Adrenal gland (tissue), 9 donors: ENCODE measurements at regions not wholly inside any gene's neighbourhood (a gene's known extent, or its start where the extent isn't known, plus 50 kb on each side); places are given as distances from the start of the nearest gene placed in this dataset.

Source experiments
- DNase-seq, 7 donors: peaks; one replicate each; pipeline ENCODE4 v3.0.0-alpha.2; 2019 to 2020
- H3K27ac ChIP-seq, 5 donors: fragments of 200-600 bp; sonication (generic) in 4 of 5; 1 replicate in 3 of 5; 2 replicates in 2 of 5; pipeline versions ENCODE4 v1.5.1 to v1.8.0; 2016 to 2020; ENCODE audit warnings: mild to moderate bottlenecking in 1 of 5
- H3K27me3 ChIP-seq: fragments of 200-600 bp; 2 replicates; pipeline ENCODE4 v1.8.0; 2021
- H3K36me3 ChIP-seq, 2 donors: fragments of 200-600 bp; replicated peaks in 1 of 2; 1 replicate in 1 of 2; 2 replicates in 1 of 2; pipeline versions ENCODE4 v1.5.1 to v1.8.0; 2018 to 2022
- H3K4me1 ChIP-seq, 2 donors: fragments of 200-600 bp; replicated peaks in 1 of 2; 1 replicate in 1 of 2; 2 replicates in 1 of 2; pipeline versions ENCODE4 v1.5.1 to v1.8.0; 2018 to 2021
- H3K4me3 ChIP-seq, 4 donors: fragments of 200-600 bp; sonication (generic) in 3 of 4; one replicate each; pipeline ENCODE4 v1.5.1; 2016 to 2018
- H3K9me3 ChIP-seq, 3 donors: fragments of 200-600 bp; sonication (generic) in 1 of 3; replicated peaks in 1 of 3; 1 replicate in 2 of 3; 2 replicates in 1 of 3; pipeline versions ENCODE4 v1.5.1 to v1.8.0; 2016 to 2021
- CTCF ChIP-seq, 6 experiments: fragments of 450-650 bp in 4 of 6; fragments of 200-600 bp in 2 of 6; sonication (generic) in 1 of 6; IDR thresholded peaks; 1 replicate in 5 of 6; 2 replicates in 1 of 6; pipeline versions ENCODE4 v1.5.1 to v1.8.0; 2016 to 2021; ENCODE audit warnings: antibody characterized with exemption in 6 of 6, mild to moderate bottlenecking in 2 of 6, moderate library complexity in 1 of 6
- POLR2A ChIP-seq, 2 donors: fragments of 450-650 bp; IDR thresholded peaks; one replicate each; pipeline ENCODE4 v1.6.1; 2017; ENCODE audit warnings: antibody characterized with exemption in 2 of 2, mild to moderate bottlenecking in 2 of 2, moderate library complexity in 1 of 2
- WGBS, 4 donors: extraction: QIAGEN DNeasy Blood & Tissue Kit in 2 of 4; methylation state at CpG; one replicate each; pipeline versions ENCODE4 v1.1.5 to v1.1.7; 2013 to 2017; 5-methylcytosine and 5-hydroxymethylcytosine counted together
- intact Hi-C, 2 donors: fragments of 100-400 bp; cut with DNase I; formaldehyde crosslinking; loops; one replicate each; pipeline versions ENCODE4 v1.14.1 to v1.15.0; 2022 to 2023
- donor health status: healthy with polysubstance abuse.
- donor health status: Bipolar disorder and iron deficiency.
- donor health status: DM: yes; HTN: yes; CAD: no.
- donor health status: DM: no; HTN: no; CAD: no.
- donor health status: DM: no; HTN: no; CAD: no.

DNA sequence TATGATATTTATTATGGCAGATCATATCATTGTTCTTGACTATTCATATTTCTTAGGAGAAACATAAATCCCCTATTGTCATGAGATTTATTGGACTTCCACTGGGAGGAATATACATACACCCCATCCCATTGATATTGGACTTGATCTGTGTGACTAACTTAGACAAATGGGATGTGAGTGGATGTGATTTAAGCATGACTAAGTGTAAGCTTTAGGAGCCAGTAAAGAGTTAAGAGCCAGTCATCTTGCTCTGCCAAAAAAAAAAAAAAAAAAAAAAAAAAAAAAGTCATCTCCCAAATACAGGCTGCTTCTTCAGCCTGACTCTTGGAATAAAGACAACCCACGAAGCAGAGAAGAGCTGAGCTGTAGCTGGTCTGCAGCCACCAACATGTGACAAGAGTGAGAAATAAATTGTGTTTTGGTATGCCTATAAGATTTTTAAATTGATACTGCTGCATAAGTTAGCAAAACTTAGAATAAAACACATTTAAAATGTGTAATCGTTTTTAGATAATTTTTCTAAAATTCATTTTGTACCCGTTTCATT is 595.0 kb upstream of the LRRC4C start:
- Histone ChIP-seq H3K4me3 (no peak overlapping the region), H3K27ac (no peak overlapping the region), H3K27me3 (no peaks in the 10 kb centered on the region), H3K36me3 (no peaks in the 10 kb centered on the region), H3K4me1 (no peaks in the 10 kb centered on the region), H3K9me3 (no peaks in the 10 kb centered on the region)
- intact Hi-C loops, result no loop called here
- 42 to 58% (median 49%) methylated on average over 3 of the region's 3 CpGs for WGBS, 4 donors
- TF ChIP-seq CTCF (IDR thresholded peaks at IDR 0.05) (no peak), POLR2A (IDR thresholded peaks at IDR 0.05) (no peak)
- DNase-seq, result no peak

DNA sequence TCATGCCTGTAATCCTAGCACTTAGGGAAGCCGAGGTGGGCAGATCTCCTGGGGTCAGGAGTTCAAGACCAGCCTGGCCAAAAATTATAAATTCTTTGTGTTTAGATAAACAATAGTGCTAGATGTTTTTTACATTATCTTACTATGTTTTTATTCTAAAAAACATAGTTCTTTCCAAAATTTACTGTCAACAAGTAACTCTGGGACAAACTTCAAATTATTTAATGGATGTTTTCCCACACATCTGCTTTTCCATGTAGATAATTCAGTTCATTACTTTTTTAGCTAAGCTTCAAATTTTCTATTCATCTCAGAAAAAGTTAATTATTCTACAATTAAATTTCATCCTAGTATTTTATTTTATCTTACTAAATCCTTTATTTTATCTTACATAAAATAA is 596.2 kb upstream of the LRRC4C start:
- H3K4me1 ChIP-seq, result no peaks in the 10 kb centered on the region
- H3K27ac ChIP-seq, result no peak overlapping the region
- H3K9me3 ChIP-seq, result no peaks in the 10 kb centered on the region
- DNase-seq, result no peak
- intact Hi-C loops, result no loop called here
- no peaks in the 10 kb centered on the region for H3K27me3 ChIP-seq
- H3K36me3 ChIP-seq, result no peaks in the 10 kb centered on the region
- no peak overlapping the region for H3K4me3 ChIP-seq
- TF ChIP-seq CTCF (IDR thresholded peaks at IDR 0.05) (no peak), POLR2A (IDR thresholded peaks at IDR 0.05) (no peak)
- 56 to 66% (median 59%) methylated on average over 1 of the region's 1 CpG for WGBS, 4 donors

DNA sequence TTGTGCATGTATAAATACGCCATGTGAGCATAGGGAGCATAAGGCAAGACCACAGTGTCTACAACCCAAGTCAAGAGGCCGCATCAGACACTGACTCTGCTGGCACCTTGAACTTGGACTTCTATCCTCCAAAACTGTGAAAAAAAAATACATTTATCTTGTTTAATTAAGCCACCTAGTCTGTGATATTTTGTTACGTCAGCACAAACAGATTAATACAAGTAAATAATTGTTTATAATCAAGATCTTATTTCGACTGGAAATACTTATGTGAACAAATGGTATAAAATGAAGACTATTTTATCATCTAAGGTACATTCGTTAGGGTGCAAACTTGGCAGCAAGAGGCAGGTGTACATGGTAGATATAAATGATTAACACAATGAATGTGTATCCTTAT is 599.3 kb upstream of the LRRC4C start:
- H3K4me1 ChIP-seq, result no peaks in the 10 kb centered on the region
- H3K36me3 ChIP-seq, result no peaks in the 10 kb centered on the region
- no peak for DNase-seq
- intact Hi-C loops, result no loop called here
- H3K27ac ChIP-seq, result no peak overlapping the region
- H3K4me3 ChIP-seq, result no peak overlapping the region
- WGBS, 4 donors, result 75 to 86% (median 81%) methylated on average over 5 of the region's 5 CpGs
- TF ChIP-seq CTCF (IDR thresholded peaks at IDR 0.05) (no peak), POLR2A (IDR thresholded peaks at IDR 0.05) (no peak)
- no peaks in the 10 kb centered on the region for H3K27me3 ChIP-seq
- no peaks in the 10 kb centered on the region for H3K9me3 ChIP-seq

DNA sequence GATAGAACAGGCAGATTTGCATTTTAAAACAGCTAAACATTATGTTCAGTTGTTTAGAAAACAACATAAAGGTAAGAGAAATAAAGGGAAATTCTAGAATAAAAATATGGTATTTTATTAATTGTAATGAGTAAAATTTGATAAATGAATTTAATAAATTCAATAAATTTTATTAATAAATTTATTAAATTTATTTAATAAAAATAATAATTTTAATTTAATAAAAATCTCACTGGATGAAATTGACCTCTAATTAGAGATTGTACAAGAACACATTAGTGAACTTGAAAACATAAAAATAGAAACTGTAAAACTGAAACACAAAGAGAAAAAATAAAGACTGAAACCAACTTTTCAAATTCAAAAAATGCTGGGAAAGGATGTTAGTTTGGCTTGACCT is 605.7 kb upstream of the LRRC4C start:
- Histone ChIP-seq H3K9me3 (no peaks in the 10 kb centered on the region), H3K36me3 (no peaks in the 10 kb centered on the region), H3K27me3 (no peaks in the 10 kb centered on the region), H3K27ac (no peak overlapping the region), H3K4me3 (no peak overlapping the region), H3K4me1 (no peaks in the 10 kb centered on the region)
- DNase-seq, result no peak
- no peak for TF ChIP-seq POLR2A (IDR thresholded peaks at IDR 0.05)
- no peak for TF ChIP-seq CTCF (IDR thresholded peaks at IDR 0.05)
- intact Hi-C loops, result no loop called here
